Ishikawa (cell line): ENCODE measurements at regions not wholly inside any gene's neighbourhood (a gene's known extent, or its start where the extent isn't known, plus 50 kb on each side); places are given as distances from the start of the nearest gene placed in this dataset.

Experiments
- CEBPB ChIP-seq: IDR thresholded peaks from 2 replicates; pipeline ENCODE4 v1.6.1; 2012
- CREB1 ChIP-seq: IDR thresholded peaks from 2 replicates; pipeline ENCODE4 v1.6.1; 2012; ENCODE audit warnings: low read depth
- EGR1 ChIP-seq: IDR thresholded peaks from 2 replicates; pipeline ENCODE4 v1.6.1; 2012
- EP300 ChIP-seq: IDR thresholded peaks from 2 replicates; pipeline ENCODE4 v1.6.1; 2012; ENCODE audit warnings: borderline replicate concordance
- FOXM1 ChIP-seq: IDR thresholded peaks from 2 replicates; pipeline ENCODE4 v1.6.1; 2012; ENCODE audit warnings: low read depth, borderline replicate concordance
- NFIC ChIP-seq: IDR thresholded peaks from 2 replicates; pipeline ENCODE4 v1.6.1; 2012
- RAD21 ChIP-seq: IDR thresholded peaks from 2 replicates; pipeline ENCODE4 v1.6.1; 2012; ENCODE audit warnings: low read depth
- TAF1 ChIP-seq: IDR thresholded peaks from 2 replicates; pipeline ENCODE4 v1.6.1; 2012; ENCODE audit warnings: low read depth, mild to moderate bottlenecking
- TCF12 ChIP-seq: IDR thresholded peaks from 2 replicates; pipeline ENCODE4 v1.6.1; 2012; ENCODE audit warnings: low read depth
- TEAD4 ChIP-seq: IDR thresholded peaks from 2 replicates; pipeline ENCODE4 v1.6.1; 2012
- YY1 ChIP-seq: IDR thresholded peaks from 2 replicates; pipeline ENCODE4 v1.6.1; 2012; ENCODE audit warnings: low read depth
- ZBTB7A ChIP-seq: IDR thresholded peaks from 2 replicates; pipeline ENCODE4 v1.6.1; 2012; ENCODE audit warnings: low read depth
- TF ChIP-seq, protein P1 (sequence below): IDR thresholded peaks from 2 replicates; pipeline ENCODE4 v1.6.1; 2012
- TF ChIP-seq, protein P2 (sequence below): IDR thresholded peaks from 2 replicates; pipeline ENCODE4 v1.6.1; 2012
- TF ChIP-seq, protein P3 (sequence below): IDR thresholded peaks from 2 replicates; pipeline ENCODE4 v1.6.1; 2012; ENCODE audit warnings: low read depth, mild to moderate bottlenecking

DNA sequence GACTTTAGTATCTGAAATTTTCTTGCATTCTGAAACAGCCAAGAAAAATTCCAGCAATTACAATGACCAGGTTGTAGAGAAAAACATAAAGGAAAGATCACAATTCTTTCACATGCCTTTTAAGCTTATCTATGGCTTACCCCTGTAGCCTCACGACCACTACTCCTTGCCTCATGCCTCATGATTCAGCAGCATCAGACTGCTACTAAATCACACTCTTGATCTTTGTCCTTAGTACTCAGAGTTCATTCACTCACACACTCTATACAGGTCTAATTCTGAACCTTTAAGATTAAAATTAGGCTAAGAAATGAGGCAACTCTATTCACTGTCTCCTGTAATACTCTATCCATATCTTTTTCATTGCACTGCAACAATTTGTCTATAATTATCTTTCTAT, 415.1 kb downstream of the MLLT3 start:
- TF ChIP-seq NFIC (no peak), EGR1 (no peak), FOXM1 (no peak), CEBPB (no peak), ZBTB7A (no peak), CREB1 (no peak), TEAD4 (no peak), TCF12 (no peak), TAF1 (no peak), YY1 (no peak), RAD21 (no peak)
- TF ChIP-seq, protein P1, sequence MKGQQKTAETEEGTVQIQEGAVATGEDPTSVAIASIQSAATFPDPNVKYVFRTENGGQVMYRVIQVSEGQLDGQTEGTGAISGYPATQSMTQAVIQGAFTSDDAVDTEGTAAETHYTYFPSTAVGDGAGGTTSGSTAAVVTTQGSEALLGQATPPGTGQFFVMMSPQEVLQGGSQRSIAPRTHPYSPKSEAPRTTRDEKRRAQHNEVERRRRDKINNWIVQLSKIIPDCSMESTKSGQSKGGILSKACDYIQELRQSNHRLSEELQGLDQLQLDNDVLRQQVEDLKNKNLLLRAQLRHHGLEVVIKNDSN, result no peak
- TF ChIP-seq, protein P2, sequence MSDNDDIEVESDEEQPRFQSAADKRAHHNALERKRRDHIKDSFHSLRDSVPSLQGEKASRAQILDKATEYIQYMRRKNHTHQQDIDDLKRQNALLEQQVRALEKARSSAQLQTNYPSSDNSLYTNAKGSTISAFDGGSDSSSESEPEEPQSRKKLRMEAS, result no peak

DNA sequence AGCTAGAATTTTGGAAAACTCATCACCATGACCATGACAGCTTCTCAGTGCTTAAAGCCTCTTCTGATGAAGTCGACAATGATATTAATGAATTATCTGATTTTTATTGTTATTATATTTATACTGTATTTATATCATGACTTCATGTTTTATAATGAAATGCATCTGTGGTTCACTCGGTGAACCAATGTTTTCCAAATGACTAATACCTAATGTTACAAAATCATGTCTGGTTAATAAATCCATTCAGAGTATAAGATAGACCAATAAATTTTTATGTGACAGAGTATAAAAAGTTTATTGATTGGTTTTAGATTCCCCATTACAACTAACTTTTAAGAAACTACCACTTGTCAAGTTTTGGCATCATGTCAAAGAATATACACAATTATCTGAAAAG, 416.5 kb downstream of the MLLT3 start:
- no peak for TF ChIP-seq EGR1
- no peak for TF ChIP-seq TAF1
- no peak for TF ChIP-seq EP300
- TF ChIP-seq YY1, result no peak
- TF ChIP-seq TCF12, result no peak
- TF ChIP-seq RAD21, result no peak
- TF ChIP-seq ZBTB7A, result no peak
- TF ChIP-seq FOXM1, result no peak
- TF ChIP-seq, protein P3, sequence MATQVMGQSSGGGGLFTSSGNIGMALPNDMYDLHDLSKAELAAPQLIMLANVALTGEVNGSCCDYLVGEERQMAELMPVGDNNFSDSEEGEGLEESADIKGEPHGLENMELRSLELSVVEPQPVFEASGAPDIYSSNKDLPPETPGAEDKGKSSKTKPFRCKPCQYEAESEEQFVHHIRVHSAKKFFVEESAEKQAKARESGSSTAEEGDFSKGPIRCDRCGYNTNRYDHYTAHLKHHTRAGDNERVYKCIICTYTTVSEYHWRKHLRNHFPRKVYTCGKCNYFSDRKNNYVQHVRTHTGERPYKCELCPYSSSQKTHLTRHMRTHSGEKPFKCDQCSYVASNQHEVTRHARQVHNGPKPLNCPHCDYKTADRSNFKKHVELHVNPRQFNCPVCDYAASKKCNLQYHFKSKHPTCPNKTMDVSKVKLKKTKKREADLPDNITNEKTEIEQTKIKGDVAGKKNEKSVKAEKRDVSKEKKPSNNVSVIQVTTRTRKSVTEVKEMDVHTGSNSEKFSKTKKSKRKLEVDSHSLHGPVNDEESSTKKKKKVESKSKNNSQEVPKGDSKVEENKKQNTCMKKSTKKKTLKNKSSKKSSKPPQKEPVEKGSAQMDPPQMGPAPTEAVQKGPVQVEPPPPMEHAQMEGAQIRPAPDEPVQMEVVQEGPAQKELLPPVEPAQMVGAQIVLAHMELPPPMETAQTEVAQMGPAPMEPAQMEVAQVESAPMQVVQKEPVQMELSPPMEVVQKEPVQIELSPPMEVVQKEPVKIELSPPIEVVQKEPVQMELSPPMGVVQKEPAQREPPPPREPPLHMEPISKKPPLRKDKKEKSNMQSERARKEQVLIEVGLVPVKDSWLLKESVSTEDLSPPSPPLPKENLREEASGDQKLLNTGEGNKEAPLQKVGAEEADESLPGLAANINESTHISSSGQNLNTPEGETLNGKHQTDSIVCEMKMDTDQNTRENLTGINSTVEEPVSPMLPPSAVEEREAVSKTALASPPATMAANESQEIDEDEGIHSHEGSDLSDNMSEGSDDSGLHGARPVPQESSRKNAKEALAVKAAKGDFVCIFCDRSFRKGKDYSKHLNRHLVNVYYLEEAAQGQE, result no peak
- TF ChIP-seq CREB1, result no peak
- TF ChIP-seq, protein P1, result no peak
- TF ChIP-seq, protein P2, result no peak
- TF ChIP-seq NFIC, result no peak
- TF ChIP-seq TEAD4, result no peak
- no peak for TF ChIP-seq CEBPB

DNA sequence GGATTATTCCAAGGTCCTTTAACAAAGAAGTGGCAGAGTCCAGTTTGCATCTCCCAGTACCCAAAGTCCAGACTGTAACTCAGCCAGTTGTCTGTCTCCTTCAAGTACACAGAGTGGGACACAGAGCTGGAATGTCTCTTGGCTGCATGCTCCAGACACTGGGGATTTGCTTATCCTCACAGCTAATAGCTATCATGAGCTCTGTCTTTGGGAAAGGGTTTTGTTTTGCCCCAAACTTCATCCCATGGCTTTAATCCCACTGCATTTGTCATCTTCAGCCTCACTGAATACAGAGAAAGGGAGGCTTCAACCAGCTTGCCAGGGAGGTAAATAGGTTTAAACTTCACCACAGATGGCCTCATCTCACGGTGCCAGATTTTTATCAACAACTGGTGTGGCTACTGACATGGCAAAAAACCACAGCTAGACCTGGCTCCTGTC, 412.2 kb upstream of the SLC24A2 start:
- TF ChIP-seq TCF12, result no peak

DNA sequence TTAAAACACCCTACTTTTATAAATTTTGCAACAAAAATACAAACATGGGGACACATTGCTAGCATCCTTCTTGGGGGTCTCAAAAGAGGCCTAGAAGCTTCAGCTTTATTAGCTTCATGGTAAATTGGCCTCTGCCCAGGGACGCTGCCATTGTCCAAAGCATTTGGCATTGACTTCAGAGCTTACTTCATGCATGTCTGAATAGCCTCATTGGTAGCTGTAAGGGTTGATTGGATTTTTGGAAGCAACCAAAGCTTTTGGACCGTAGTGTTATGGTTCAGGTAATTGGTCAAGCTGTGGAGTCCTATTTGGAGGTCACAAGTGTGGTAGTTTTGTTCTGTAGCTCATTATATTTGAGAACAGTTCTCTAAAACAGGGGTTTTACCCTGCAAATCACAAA, 411.7 kb upstream of the SLC24A2 start:
- TF ChIP-seq CEBPB (no peak), TCF12 (no peak), YY1 (no peak), FOXM1 (no peak)
- TF ChIP-seq, protein P2, result no peak

DNA sequence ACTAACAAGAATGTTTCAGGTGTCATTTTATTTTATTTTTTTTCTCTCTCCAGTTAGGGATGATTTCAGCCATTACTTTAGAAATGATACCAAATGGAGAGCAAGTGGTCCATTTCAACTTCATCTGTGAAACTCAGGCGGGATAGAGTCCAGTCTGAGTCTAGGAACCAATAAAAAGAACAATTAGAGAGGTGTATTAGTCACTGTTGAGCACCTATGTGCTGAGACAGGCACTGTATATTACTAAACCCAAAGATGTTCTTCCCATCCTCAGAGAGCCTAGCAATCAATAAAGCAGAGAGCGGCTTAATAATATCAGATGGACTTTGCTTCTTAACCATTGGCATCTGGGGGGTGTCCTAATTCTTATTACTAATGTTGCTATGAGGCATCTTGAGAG, 410.3 kb upstream of the SLC24A2 start:
- TF ChIP-seq EGR1 (no peak), NFIC (no peak), FOXM1 (no peak), EP300 (no peak), TCF12 (no peak), CEBPB (no peak), TEAD4 (no peak), CREB1 (no peak), ZBTB7A (no peak), RAD21 (no peak)
- TF ChIP-seq, protein P1, result no peak
- TF ChIP-seq, protein P2, result no peak
- TF ChIP-seq, protein P3, result no peak
